Ovary (tissue), 3 donors: ENCODE measurements at regions not wholly inside any gene's neighbourhood (a gene's known extent, or its start where the extent isn't known, plus 50 kb on each side); places are given as distances from the start of the nearest gene placed in this dataset.

Experiments used
- EP300 ChIP-seq: sonication (generic); formaldehyde crosslinking; IDR thresholded peaks from one replicate; pipeline ENCODE4 v1.6.1; 2017; ENCODE audit warnings: antibody characterized with exemption
- POLR2A ChIP-seq: fragments of 450-650 bp; IDR thresholded peaks from one replicate; pipeline ENCODE4 v1.6.1; 2017; ENCODE audit warnings: antibody characterized with exemption, mild to moderate bottlenecking, moderate library complexity
- TF ChIP-seq, protein P1 (sequence below), 3 donors: fragments of 450-650 bp in 2 of 3; fragments of 200-600 bp in 1 of 3; IDR thresholded peaks; one replicate each; pipeline versions ENCODE4 v1.5.1 to v1.8.0; 2016 to 2022; ENCODE audit warnings: antibody characterized with exemption in 3 of 3, mild to moderate bottlenecking in 1 of 3
- donor health status: DM: no; HTN: no; CAD: no.

DNA sequence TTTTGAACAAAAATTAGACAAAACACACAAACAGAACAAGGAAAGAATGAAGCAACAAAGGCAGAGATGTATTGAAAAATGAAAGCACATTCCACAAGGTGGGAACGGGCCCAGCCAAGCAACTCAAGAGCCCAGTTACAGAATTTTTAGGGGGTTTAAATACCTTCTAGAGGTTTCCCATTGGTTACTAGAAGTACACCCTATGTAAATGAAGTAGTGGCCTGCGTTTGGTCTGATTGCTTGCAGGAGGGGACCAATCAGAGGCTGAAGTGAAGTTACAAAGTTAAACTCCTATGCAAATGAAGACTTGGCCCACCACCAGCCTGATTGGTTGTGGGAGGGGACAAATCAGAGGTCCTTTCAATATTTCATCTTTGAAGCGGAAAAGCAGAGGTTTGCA, 593.7 kb upstream of the MMS22L start:
- TF ChIP-seq, protein P1, sequence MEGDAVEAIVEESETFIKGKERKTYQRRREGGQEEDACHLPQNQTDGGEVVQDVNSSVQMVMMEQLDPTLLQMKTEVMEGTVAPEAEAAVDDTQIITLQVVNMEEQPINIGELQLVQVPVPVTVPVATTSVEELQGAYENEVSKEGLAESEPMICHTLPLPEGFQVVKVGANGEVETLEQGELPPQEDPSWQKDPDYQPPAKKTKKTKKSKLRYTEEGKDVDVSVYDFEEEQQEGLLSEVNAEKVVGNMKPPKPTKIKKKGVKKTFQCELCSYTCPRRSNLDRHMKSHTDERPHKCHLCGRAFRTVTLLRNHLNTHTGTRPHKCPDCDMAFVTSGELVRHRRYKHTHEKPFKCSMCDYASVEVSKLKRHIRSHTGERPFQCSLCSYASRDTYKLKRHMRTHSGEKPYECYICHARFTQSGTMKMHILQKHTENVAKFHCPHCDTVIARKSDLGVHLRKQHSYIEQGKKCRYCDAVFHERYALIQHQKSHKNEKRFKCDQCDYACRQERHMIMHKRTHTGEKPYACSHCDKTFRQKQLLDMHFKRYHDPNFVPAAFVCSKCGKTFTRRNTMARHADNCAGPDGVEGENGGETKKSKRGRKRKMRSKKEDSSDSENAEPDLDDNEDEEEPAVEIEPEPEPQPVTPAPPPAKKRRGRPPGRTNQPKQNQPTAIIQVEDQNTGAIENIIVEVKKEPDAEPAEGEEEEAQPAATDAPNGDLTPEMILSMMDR (IDR thresholded peaks at IDR 0.05): no peak
- TF ChIP-seq POLR2A: no peak
- no peak for TF ChIP-seq EP300
